ENCODE measurements at regions not wholly inside any gene's neighbourhood (a gene's known extent, or its start where the extent isn't known, plus 50 kb on each side); places are given as distances from the start of the nearest gene placed in this dataset.

DNA sequence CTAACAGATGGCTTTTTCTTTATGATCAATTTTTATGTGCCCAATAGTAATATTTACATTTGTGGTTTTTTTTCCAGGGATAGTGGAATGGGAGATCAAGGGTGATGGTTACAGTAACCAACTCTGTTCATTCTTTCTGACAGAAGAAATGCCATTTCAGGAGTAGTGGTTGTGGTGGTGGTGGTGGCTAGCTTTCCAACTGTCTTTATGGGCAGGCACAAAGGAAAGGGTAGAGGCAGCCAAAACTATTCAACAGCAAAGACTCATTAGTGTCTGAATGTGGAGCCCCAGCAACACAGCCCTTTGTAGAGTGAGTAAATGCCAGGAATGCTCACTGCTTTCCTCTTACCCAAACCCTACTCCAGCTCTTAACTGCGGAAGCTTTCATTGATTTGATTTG lies 227.7 kb downstream of the RND3 start:
- no TSS peak for BruUV-seq (replicated peaks)
- TF ChIP-seq JUND (IDR thresholded peaks at IDR 0.05): no peak
- TF ChIP-seq, protein P1, sequence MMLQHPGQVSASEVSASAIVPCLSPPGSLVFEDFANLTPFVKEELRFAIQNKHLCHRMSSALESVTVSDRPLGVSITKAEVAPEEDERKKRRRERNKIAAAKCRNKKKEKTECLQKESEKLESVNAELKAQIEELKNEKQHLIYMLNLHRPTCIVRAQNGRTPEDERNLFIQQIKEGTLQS (IDR thresholded peaks at IDR 0.05): no peak
- TF ChIP-seq SRF (IDR thresholded peaks at IDR 0.05; ENCODE audit: low read depth): no peak
- TF ChIP-seq YY1 (IDR thresholded peaks at IDR 0.05; ENCODE audit: extremely low read depth, insufficient replicate concordance, low read depth, low read length): no peak
- no peak for TF ChIP-seq SP1 (IDR thresholded peaks at IDR 0.05; ENCODE audit: low read depth)
- TF ChIP-seq ZNF274 (IDR thresholded peaks at IDR 0.05; ENCODE audit: low read depth, low read length): no peak
- TF ChIP-seq, protein P2, sequence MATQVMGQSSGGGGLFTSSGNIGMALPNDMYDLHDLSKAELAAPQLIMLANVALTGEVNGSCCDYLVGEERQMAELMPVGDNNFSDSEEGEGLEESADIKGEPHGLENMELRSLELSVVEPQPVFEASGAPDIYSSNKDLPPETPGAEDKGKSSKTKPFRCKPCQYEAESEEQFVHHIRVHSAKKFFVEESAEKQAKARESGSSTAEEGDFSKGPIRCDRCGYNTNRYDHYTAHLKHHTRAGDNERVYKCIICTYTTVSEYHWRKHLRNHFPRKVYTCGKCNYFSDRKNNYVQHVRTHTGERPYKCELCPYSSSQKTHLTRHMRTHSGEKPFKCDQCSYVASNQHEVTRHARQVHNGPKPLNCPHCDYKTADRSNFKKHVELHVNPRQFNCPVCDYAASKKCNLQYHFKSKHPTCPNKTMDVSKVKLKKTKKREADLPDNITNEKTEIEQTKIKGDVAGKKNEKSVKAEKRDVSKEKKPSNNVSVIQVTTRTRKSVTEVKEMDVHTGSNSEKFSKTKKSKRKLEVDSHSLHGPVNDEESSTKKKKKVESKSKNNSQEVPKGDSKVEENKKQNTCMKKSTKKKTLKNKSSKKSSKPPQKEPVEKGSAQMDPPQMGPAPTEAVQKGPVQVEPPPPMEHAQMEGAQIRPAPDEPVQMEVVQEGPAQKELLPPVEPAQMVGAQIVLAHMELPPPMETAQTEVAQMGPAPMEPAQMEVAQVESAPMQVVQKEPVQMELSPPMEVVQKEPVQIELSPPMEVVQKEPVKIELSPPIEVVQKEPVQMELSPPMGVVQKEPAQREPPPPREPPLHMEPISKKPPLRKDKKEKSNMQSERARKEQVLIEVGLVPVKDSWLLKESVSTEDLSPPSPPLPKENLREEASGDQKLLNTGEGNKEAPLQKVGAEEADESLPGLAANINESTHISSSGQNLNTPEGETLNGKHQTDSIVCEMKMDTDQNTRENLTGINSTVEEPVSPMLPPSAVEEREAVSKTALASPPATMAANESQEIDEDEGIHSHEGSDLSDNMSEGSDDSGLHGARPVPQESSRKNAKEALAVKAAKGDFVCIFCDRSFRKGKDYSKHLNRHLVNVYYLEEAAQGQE (IDR thresholded peaks at IDR 0.05; ENCODE audit: low read depth): no peak
- TF ChIP-seq, protein P3, sequence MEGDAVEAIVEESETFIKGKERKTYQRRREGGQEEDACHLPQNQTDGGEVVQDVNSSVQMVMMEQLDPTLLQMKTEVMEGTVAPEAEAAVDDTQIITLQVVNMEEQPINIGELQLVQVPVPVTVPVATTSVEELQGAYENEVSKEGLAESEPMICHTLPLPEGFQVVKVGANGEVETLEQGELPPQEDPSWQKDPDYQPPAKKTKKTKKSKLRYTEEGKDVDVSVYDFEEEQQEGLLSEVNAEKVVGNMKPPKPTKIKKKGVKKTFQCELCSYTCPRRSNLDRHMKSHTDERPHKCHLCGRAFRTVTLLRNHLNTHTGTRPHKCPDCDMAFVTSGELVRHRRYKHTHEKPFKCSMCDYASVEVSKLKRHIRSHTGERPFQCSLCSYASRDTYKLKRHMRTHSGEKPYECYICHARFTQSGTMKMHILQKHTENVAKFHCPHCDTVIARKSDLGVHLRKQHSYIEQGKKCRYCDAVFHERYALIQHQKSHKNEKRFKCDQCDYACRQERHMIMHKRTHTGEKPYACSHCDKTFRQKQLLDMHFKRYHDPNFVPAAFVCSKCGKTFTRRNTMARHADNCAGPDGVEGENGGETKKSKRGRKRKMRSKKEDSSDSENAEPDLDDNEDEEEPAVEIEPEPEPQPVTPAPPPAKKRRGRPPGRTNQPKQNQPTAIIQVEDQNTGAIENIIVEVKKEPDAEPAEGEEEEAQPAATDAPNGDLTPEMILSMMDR (IDR thresholded peaks at IDR 0.05 in 2 of 3, conservative IDR thresholded peaks at IDR 0.05 in 1 of 3; ENCODE audit: borderline replicate concordance in 1 of 3, insufficient read depth in 1 of 3, low read depth in 2 of 3, low read length in 2 of 3): no peak
- no peak for TF ChIP-seq FOSL1 (IDR thresholded peaks at IDR 0.05; ENCODE audit: low read depth)
- TF ChIP-seq, protein P4, sequence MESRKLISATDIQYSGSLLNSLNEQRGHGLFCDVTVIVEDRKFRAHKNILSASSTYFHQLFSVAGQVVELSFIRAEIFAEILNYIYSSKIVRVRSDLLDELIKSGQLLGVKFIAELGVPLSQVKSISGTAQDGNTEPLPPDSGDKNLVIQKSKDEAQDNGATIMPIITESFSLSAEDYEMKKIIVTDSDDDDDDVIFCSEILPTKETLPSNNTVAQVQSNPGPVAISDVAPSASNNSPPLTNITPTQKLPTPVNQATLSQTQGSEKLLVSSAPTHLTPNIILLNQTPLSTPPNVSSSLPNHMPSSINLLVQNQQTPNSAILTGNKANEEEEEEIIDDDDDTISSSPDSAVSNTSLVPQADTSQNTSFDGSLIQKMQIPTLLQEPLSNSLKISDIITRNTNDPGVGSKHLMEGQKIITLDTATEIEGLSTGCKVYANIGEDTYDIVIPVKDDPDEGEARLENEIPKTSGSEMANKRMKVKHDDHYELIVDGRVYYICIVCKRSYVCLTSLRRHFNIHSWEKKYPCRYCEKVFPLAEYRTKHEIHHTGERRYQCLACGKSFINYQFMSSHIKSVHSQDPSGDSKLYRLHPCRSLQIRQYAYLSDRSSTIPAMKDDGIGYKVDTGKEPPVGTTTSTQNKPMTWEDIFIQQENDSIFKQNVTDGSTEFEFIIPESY (IDR thresholded peaks at IDR 0.05; ENCODE audit: extremely low read depth, insufficient replicate concordance, low read length): no peak
- TF ChIP-seq ELF1 (IDR thresholded peaks at IDR 0.05; ENCODE audit: borderline replicate concordance, low read depth): no peak
- TF ChIP-seq SIN3A (IDR thresholded peaks at IDR 0.05; ENCODE audit: low read depth): no peak
- TF ChIP-seq, protein P5, sequence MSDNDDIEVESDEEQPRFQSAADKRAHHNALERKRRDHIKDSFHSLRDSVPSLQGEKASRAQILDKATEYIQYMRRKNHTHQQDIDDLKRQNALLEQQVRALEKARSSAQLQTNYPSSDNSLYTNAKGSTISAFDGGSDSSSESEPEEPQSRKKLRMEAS (IDR thresholded peaks at IDR 0.05): no peak
- no peak for TF ChIP-seq EZH2phosphoT487 (IDR thresholded peaks at IDR 0.05; ENCODE audit: borderline replicate concordance)
- no peak for TF ChIP-seq ZFX (IDR thresholded peaks at IDR 0.05)
- no peak for TF ChIP-seq EZH2 (IDR thresholded peaks at IDR 0.05)
- no peak for TF ChIP-seq CBX3 (IDR thresholded peaks at IDR 0.05; ENCODE audit: low read depth)
- POLR2A ChIA-PET: no interaction called here
- Histone ChIP-seq H4K20me1 (ENCODE audit: insufficient read depth) (no peaks in the 10 kb centered on the region), H3K4me2 (ENCODE audit: low read length) (no peak overlapping the region), H2AFZ (ENCODE audit: low read depth, low read length, poor library complexity, severe bottlenecking) (no peak overlapping the region), H3K9me3 (ENCODE audit: control insufficient read depth in 1 of 2, insufficient read depth in 1 of 2, low read depth in 1 of 2, low read length in 2 of 2) (no peaks in the 10 kb centered on the region), H3K4me3 (replicated peaks in 1 of 2; ENCODE audit: low read depth in 1 of 2, low read length in 2 of 2) (no peak overlapping the region), H3K4me1 (ENCODE audit: control insufficient read depth in 1 of 2, insufficient read depth in 2 of 2, low read length in 2 of 2) (no peaks in the 10 kb centered on the region), H3K27me3 (ENCODE audit: insufficient read depth, low read length) (no peaks in the 10 kb centered on the region), H3K79me2 (ENCODE audit: insufficient read depth, low read length) (no peaks in the 10 kb centered on the region), H3K9me2 (ENCODE audit: insufficient read depth) (no peaks in the 10 kb centered on the region), H3K27ac (ENCODE audit: low read depth, low read length) (no peak overlapping the region), H3K9ac (ENCODE audit: low read length) (no peak overlapping the region), H3K36me3 (ENCODE audit: control insufficient read depth in 1 of 2, insufficient read depth in 2 of 2, low read length in 2 of 2) (no peaks in the 10 kb centered on the region)
- DNase-seq (ENCODE audit: low read depth, low spot score): no peak
- no peak for ATAC-seq
- CTCF ChIA-PET: no interaction called here
- intact Hi-C loops (cut with micrococcal nuclease): no loop called here
- RAD21 ChIA-PET (ENCODE audit: low non-redundant PET in 1 of 2, low total read pairs in 2 of 2, uncharacterized antibody in 2 of 2, unreplicated experiment in 2 of 2): no interaction called here
